OCI-LY1 (cell line): ENCODE measurements at regions not wholly inside any gene's neighbourhood (a gene's known extent, or its start where the extent isn't known, plus 50 kb on each side); places are given as distances from the start of the nearest gene placed in this dataset.

ENCODE experiments used
- H2AFZ ChIP-seq: fragments of 200-600 bp; sonication (generic), shearing (Covaris generic); 2 replicates; pipeline ENCODE4 v1.6.0; 2014; ENCODE audit warnings: antibody characterized with exemption, mild to moderate bottlenecking, low read length
- H3F3A ChIP-seq: fragments of 200-600 bp; sonication (generic), shearing (Covaris generic); 2 replicates; pipeline ENCODE4 v1.6.0; 2014; ENCODE audit warnings: mild to moderate bottlenecking, antibody characterized with exemption, low read length, moderate library complexity; ENCODE audit not compliant: insufficient read depth
- H3K27ac ChIP-seq: fragments of 200-600 bp; sonication (generic); 2 replicates; pipeline ENCODE4 v1.5.1; 2014; ENCODE audit warnings: low read length, mixed run types, mild to moderate bottlenecking, low read depth; ENCODE audit not compliant: poor library complexity, severe bottlenecking
- H3K27me3 ChIP-seq: fragments of 200-600 bp; sonication (generic); 2 replicates; pipeline ENCODE4 v1.6.0; 2014; ENCODE audit warnings: antibody characterized with exemption, mild to moderate bottlenecking, low read length, moderate library complexity; ENCODE audit not compliant: insufficient read depth
- H3K36me3 ChIP-seq: fragments of 200-600 bp; sonication (generic); 2 replicates; pipeline ENCODE4 v1.6.1; 2014; ENCODE audit warnings: mild to moderate bottlenecking, antibody characterized with exemption, low read length, moderate library complexity, mixed read lengths; ENCODE audit not compliant: insufficient read depth
- H3K4me1 ChIP-seq: fragments of 200-600 bp; sonication (generic); 2 replicates; pipeline ENCODE4 v1.5.1; 2014; ENCODE audit warnings: mild to moderate bottlenecking, low read length, moderate library complexity; ENCODE audit not compliant: insufficient read depth, severe bottlenecking
- H3K4me2 ChIP-seq: fragments of 200-600 bp; sonication (generic), shearing (Covaris generic); 2 replicates; pipeline ENCODE4 v1.6.1; 2014; ENCODE audit warnings: low read length
- H3K4me3 ChIP-seq: fragments of 200-600 bp; sonication (generic); 2 replicates; pipeline ENCODE4 v1.5.1; 2014; ENCODE audit warnings: low read length, low read depth, mild to moderate bottlenecking, mixed read lengths; ENCODE audit not compliant: poor library complexity, severe bottlenecking
- H3K79me2 ChIP-seq: fragments of 200-600 bp; shearing (Covaris generic); 2 replicates; pipeline ENCODE4 v1.6.1; 2016; ENCODE audit warnings: mixed run types, low read length, mixed read lengths; ENCODE audit not compliant: insufficient read depth
- H3K9ac ChIP-seq: fragments of 200-600 bp; sonication (generic), shearing (Covaris generic); 2 replicates; pipeline ENCODE4 v1.6.1; 2014; ENCODE audit warnings: mild to moderate bottlenecking, low read length, mixed read lengths
- H3K9me2 ChIP-seq: fragments of 200-600 bp; sonication (generic), shearing (Covaris generic); 2 replicates; pipeline ENCODE4 v1.6.1; 2014; ENCODE audit warnings: low read depth, mild to moderate bottlenecking, low read length, mixed read lengths
- H3K9me3 ChIP-seq: fragments of 200-600 bp; shearing (Covaris generic); 2 replicates; pipeline ENCODE4 v1.6.1; 2014; ENCODE audit warnings: low read length, mixed read lengths
- H4K20me1 ChIP-seq: fragments of 200-600 bp; sonication (generic), shearing (Covaris generic); 2 replicates; pipeline ENCODE4 v1.6.0; 2016; ENCODE audit warnings: mild to moderate bottlenecking, low read length; ENCODE audit not compliant: insufficient read depth
- CTCF ChIP-seq: fragments of 200-600 bp; sonication (generic), shearing (Covaris generic); IDR thresholded peaks from 2 replicates; pipeline ENCODE4 v1.5.1; 2017; ENCODE audit warnings: mild to moderate bottlenecking, antibody characterized with exemption, low read length, moderate library complexity, mixed read lengths
- EZH2 ChIP-seq: fragments of 200-600 bp; sonication (generic), shearing (Covaris generic); IDR thresholded peaks from 2 replicates; pipeline ENCODE4 v1.8.0; 2017; ENCODE audit warnings: borderline replicate concordance, mixed run types, mild to moderate bottlenecking, antibody characterized with exemption, low read length, moderate library complexity, mixed read lengths

- H3K4me3 ChIP-seq, result no peak overlapping the region
- H3K27ac ChIP-seq, result no peak overlapping the region
- H3K9ac ChIP-seq, result no peak overlapping the region
- H3F3A ChIP-seq, result no peaks in the 10 kb centered on the region
- TF ChIP-seq EZH2 (no peak), CTCF (no peak)
- H2AFZ ChIP-seq, result no peak overlapping the region
- no peaks in the 10 kb centered on the region for H4K20me1 ChIP-seq
- no peak overlapping the region for H3K4me2 ChIP-seq
- H3K4me1 ChIP-seq, result no peaks in the 10 kb centered on the region
- H3K9me3 ChIP-seq, result no peaks in the 10 kb centered on the region
- H3K79me2 ChIP-seq, result no peaks in the 10 kb centered on the region
- no peaks in the 10 kb centered on the region for H3K27me3 ChIP-seq
- H3K36me3 ChIP-seq, result no peaks in the 10 kb centered on the region
- no peaks in the 10 kb centered on the region for H3K9me2 ChIP-seq
Observed at GRCh38 chr1:96116731-96117130, 604.9 kb upstream of the PTBP2 start.

GRCh38 chr1:96130432-96130831, 591.2 kb upstream of the PTBP2 start:
- H3K4me1 ChIP-seq, result no peaks in the 10 kb centered on the region
- no peak overlapping the region for H2AFZ ChIP-seq
- H3K27me3 ChIP-seq, result no peaks in the 10 kb centered on the region
- no peak overlapping the region for H3K4me2 ChIP-seq
- H3F3A ChIP-seq, result no peaks in the 10 kb centered on the region
- H3K9me2 ChIP-seq, result no peaks in the 10 kb centered on the region
- no peak overlapping the region for H3K27ac ChIP-seq
- TF ChIP-seq EZH2 (no peak), CTCF (no peak)
- no peaks in the 10 kb centered on the region for H3K36me3 ChIP-seq
- no peaks in the 10 kb centered on the region for H4K20me1 ChIP-seq
- no peaks in the 10 kb centered on the region for H3K9me3 ChIP-seq
- no peaks in the 10 kb centered on the region for H3K79me2 ChIP-seq
- no peak overlapping the region for H3K4me3 ChIP-seq
- H3K9ac ChIP-seq, result no peak overlapping the region

GRCh38 chr1:96144636-96145035, 576.9 kb upstream of the PTBP2 start:
- H3K9me2 ChIP-seq, result no peaks in the 10 kb centered on the region
- H3K79me2 ChIP-seq, result no peaks in the 10 kb centered on the region
- no peak overlapping the region for H3K9ac ChIP-seq
- no peaks in the 10 kb centered on the region for H3F3A ChIP-seq
- H4K20me1 ChIP-seq, result no peaks in the 10 kb centered on the region
- H3K27ac ChIP-seq, result no peak overlapping the region
- no peaks in the 10 kb centered on the region for H3K36me3 ChIP-seq
- no peaks in the 10 kb centered on the region for H3K9me3 ChIP-seq
- H3K4me2 ChIP-seq, result no peak overlapping the region
- no peaks in the 10 kb centered on the region for H3K27me3 ChIP-seq
- no peaks in the 10 kb centered on the region for H3K4me1 ChIP-seq
- no peak overlapping the region for H2AFZ ChIP-seq
- H3K4me3 ChIP-seq, result no peak overlapping the region
- TF ChIP-seq CTCF (no peak), EZH2 (no peak)
